Psoas muscle (tissue), 7 donors: ENCODE measurements at regions not wholly inside any gene's neighbourhood (a gene's known extent, or its start where the extent isn't known, plus 50 kb on each side); places are given as distances from the start of the nearest gene placed in this dataset.

ENCODE experiments used
- ATAC-seq, 4 donors: fragments of 200-7000 bp; cut with Tn5 transposase; one replicate each; pipeline ENCODE4 v1.9.1; 2020; ENCODE audit warnings: moderate library complexity in 3 of 4, mild to moderate bottlenecking in 2 of 4
- DNase-seq, 2 donors: peaks; one replicate each; pipeline ENCODE4 v3.0.0-alpha.2; 2020
- H3K27ac ChIP-seq: fragments of 200-600 bp; one replicate; pipeline ENCODE4 v1.8.0; 2022
- H3K27me3 ChIP-seq, 3 donors: fragments of 200-600 bp in 1 of 3; one replicate each; pipeline versions ENCODE4 v1.6.1 to v1.8.0; 2013 to 2022; ENCODE audit warnings: low read length in 2 of 3, mild to moderate bottlenecking in 2 of 3, moderate library complexity in 1 of 3; ENCODE audit not compliant: insufficient read depth in 3 of 3
- H3K36me3 ChIP-seq, 2 donors: fragments of 200-600 bp in 1 of 2; one replicate each; pipeline versions ENCODE4 v1.6.1 to v1.8.0; 2013 to 2022; ENCODE audit warnings: low read depth in 1 of 2, mild to moderate bottlenecking in 1 of 2, moderate library complexity in 1 of 2; ENCODE audit not compliant: insufficient read depth in 1 of 2
- H3K4me1 ChIP-seq: fragments of 200-600 bp; one replicate; pipeline ENCODE4 v1.8.0; 2022
- H3K4me3 ChIP-seq: fragments of 200-600 bp; one replicate; pipeline ENCODE4 v1.8.0; 2022; ENCODE audit warnings: mild to moderate bottlenecking
- H3K9me3 ChIP-seq: fragments of 200-600 bp; one replicate; pipeline ENCODE4 v1.8.0; 2022
- CTCF ChIP-seq: fragments of 200-600 bp; IDR thresholded peaks from one replicate; pipeline ENCODE4 v1.8.0; 2022; ENCODE audit warnings: antibody characterized with exemption
- WGBS, 3 donors: extraction: QIAGEN DNeasy Blood & Tissue Kit; methylation state at CpG; one replicate each; pipeline versions ENCODE4 v1.1.6 to v1.1.7; 2013; 5-methylcytosine and 5-hydroxymethylcytosine counted together
- intact Hi-C, 2 donors: fragments of 100-400 bp; cut with DNase I; formaldehyde crosslinking; loops; one replicate each; pipeline versions ENCODE4 v1.11.0 to v1.14.2; 2022
- donor health status: healthy with polysubstance abuse.
- donor health status: DM: no; HTN: no; CAD: no; lungs with moderate emphysema.
- donor health status: Bipolar disorder and iron deficiency.
- donor health status: healthy.
- donor health status: DM: yes; HTN: yes; CAD: no.
- donor health status: DM: no; HTN: no; CAD: no.
- donor health status: DM: yes; HTN: yes; CAD: no.

GRCh38 chr18:60895181-60895580, 438.0 kb upstream of the CDH20 start:
- WGBS, 3 donors, result 74 to 84% (median 75%) methylated on average over 3 of the region's 3 CpGs
- Histone ChIP-seq H3K27ac (no peak overlapping the region), H3K4me3 (no peak overlapping the region), H3K4me1 (no peaks in the 10 kb centered on the region), H3K36me3 (no peaks in the 10 kb centered on the region), H3K27me3 (no peaks in the 10 kb centered on the region), H3K9me3 (no peaks in the 10 kb centered on the region)
- ATAC-seq (no peak), DNase-seq (no peak)
- intact Hi-C loops, result no loop called here
- TF ChIP-seq CTCF, result no peak

DNA sequence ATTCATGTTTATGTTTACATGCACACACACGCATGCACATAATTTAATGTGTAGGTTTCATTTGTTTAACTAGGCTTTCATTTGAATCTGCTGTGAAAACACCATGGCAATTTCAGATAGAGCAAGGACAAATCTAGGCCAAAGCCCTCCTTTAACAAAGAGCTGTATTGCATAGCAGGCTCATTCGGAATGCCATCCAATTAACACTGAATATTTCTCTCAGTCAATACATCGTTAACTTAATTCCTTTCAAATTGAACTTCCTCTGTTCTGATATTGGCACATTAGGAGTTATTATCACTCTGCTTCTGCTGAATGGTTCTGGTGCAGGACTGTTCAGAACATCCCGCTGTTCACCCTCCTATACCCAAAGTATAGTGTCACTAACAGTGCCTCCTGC, 435.1 kb upstream of the CDH20 start:
- Histone ChIP-seq H3K9me3 (no peaks in the 10 kb centered on the region), H3K4me1 (no peaks in the 10 kb centered on the region), H3K36me3 (no peaks in the 10 kb centered on the region), H3K27ac (no peak overlapping the region), H3K4me3 (no peak overlapping the region), H3K27me3 (no peaks in the 10 kb centered on the region)
- intact Hi-C loops, result no loop called here
- ATAC-seq (no peak), DNase-seq (no peak)
- TF ChIP-seq CTCF, result no peak
- WGBS, 3 donors, result 82 to 84% (median 84%) methylated on average over 4 of the region's 4 CpGs

GRCh38 chr18:60905699-60906098, 427.5 kb upstream of the CDH20 start:
- H3K27ac ChIP-seq, result no peak overlapping the region
- H3K27me3 ChIP-seq, result no peaks in the 10 kb centered on the region
- 54 to 61% (median 56%) methylated on average over 3 of the region's 3 CpGs for WGBS, 3 donors
- no peak overlapping the region for H3K4me3 ChIP-seq
- H3K36me3 ChIP-seq, result no peaks in the 10 kb centered on the region
- H3K4me1 ChIP-seq, result no peaks in the 10 kb centered on the region
- intact Hi-C loops, result no loop called here
- TF ChIP-seq CTCF, result no peak
- no peaks in the 10 kb centered on the region for H3K9me3 ChIP-seq
- DNase-seq, result no peak
- ATAC-seq, result no peak

DNA sequence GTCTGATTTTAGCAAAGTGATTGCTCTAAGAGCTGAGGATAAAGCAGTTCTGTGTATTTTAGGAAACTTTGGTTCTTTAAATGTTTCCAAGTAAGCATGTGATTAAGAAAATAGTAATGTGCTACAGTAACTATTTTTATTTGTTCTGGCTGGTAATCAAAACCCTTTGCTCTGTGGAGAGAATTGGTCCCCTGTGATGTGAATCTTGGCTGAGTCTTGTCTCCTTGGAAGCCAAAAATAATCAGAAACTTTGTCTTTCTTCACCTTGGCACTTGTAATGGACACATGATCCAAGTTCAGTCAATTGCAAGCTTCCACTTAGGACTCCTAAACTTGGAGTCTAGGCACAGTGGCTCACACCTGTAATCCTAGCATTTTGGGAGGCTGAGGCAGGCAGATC, 422.7 kb upstream of the CDH20 start:
- Histone ChIP-seq H3K4me1 (no peaks in the 10 kb centered on the region), H3K4me3 (no peak overlapping the region), H3K36me3 (no peaks in the 10 kb centered on the region), H3K9me3 (no peaks in the 10 kb centered on the region), H3K27ac (no peak overlapping the region), H3K27me3 (no peaks in the 10 kb centered on the region)
- DNase-seq (no peak), ATAC-seq (no peak)
- no peak for TF ChIP-seq CTCF
- intact Hi-C loops, result no loop called here

GRCh38 chr18:60911504-60911903, 421.7 kb upstream of the CDH20 start:
- no peaks in the 10 kb centered on the region for H3K9me3 ChIP-seq
- WGBS, 3 donors, result 81 to 85% (median 82%) methylated on average over 2 of the region's 2 CpGs

More at GRCh38 chr18:60911504-60911903, 421.7 kb upstream of the CDH20 start:
- Histone ChIP-seq H3K27me3 (no peaks in the 10 kb centered on the region), H3K4me1 (no peaks in the 10 kb centered on the region), H3K4me3 (no peak overlapping the region), H3K36me3 (no peaks in the 10 kb centered on the region), H3K27ac (no peak overlapping the region)
- intact Hi-C loops, result no loop called here
- DNase-seq, result no peak
- no peak for ATAC-seq
- no peak for TF ChIP-seq CTCF
